Prostate gland (tissue), 2 donors: ENCODE measurements at regions not wholly inside any gene's neighbourhood (a gene's known extent, or its start where the extent isn't known, plus 50 kb on each side); places are given as distances from the start of the nearest gene placed in this dataset.

ENCODE experiments used
- POLR2A ChIP-seq: fragments of 450-650 bp; IDR thresholded peaks from one replicate; pipeline ENCODE4 v1.6.1; 2016; ENCODE audit warnings: antibody characterized with exemption, mild to moderate bottlenecking
- TF ChIP-seq, protein P1 (sequence below), 4 experiments: fragments of 200-600 bp in 2 of 4; fragments of 450-650 bp in 2 of 4; sonication (generic) in 2 of 4; IDR thresholded peaks; 1 replicate in 3 of 4; 2 replicates in 1 of 4; pipeline ENCODE4 v1.5.1; 2016 to 2019; ENCODE audit warnings: antibody characterized with exemption in 4 of 4, mild to moderate bottlenecking in 2 of 4, moderate library complexity in 2 of 4

DNA sequence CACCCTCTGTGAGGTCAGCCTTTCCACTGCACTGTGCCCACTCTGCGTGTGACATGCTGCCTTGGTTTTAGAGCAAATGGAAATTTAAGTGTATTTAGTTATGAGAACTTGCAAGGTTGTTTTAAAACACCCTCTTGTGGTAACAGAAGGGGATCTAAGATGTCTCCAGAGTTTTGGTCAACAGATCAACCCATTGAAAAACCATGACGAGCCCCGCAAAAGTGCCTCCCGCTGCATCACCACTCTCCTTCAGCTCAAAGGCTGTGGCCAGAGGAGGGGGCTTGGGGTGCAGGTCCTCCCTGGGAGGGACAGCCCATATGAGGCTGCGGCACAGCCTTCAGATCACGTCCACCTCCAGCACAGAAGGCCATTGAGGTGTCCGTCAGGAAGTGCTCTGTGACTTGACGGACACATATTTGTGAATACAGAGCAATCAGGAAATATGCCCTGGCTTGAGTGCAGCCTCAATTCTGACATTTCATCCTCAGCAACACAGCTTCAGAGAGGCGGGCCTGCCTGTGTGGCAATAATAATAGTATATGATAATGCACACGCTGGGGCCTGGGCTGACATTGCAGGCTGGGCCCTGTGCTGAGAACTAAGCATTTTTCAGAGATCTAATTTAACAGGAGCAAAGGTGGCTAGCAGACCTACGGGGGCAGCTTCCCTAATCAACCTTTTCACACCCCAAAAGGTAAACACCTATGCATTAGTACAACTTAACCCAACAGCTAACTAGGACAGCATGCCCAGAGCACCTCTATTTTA, 213.9 kb downstream of the ANAPC1 start:
- TF ChIP-seq, protein P1, sequence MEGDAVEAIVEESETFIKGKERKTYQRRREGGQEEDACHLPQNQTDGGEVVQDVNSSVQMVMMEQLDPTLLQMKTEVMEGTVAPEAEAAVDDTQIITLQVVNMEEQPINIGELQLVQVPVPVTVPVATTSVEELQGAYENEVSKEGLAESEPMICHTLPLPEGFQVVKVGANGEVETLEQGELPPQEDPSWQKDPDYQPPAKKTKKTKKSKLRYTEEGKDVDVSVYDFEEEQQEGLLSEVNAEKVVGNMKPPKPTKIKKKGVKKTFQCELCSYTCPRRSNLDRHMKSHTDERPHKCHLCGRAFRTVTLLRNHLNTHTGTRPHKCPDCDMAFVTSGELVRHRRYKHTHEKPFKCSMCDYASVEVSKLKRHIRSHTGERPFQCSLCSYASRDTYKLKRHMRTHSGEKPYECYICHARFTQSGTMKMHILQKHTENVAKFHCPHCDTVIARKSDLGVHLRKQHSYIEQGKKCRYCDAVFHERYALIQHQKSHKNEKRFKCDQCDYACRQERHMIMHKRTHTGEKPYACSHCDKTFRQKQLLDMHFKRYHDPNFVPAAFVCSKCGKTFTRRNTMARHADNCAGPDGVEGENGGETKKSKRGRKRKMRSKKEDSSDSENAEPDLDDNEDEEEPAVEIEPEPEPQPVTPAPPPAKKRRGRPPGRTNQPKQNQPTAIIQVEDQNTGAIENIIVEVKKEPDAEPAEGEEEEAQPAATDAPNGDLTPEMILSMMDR (IDR thresholded peaks at IDR 0.05) = no peak
- TF ChIP-seq POLR2A = no peak
